GM18519 (cell line): ENCODE measurements at regions not wholly inside any gene's neighbourhood (a gene's known extent, or its start where the extent isn't known, plus 50 kb on each side); places are given as distances from the start of the nearest gene placed in this dataset.
"Not testable (repeated sequence)": the region's sequence is repeated elsewhere in the genome, so short reads cannot be mapped to it uniquely, and the experiment has no call there.

Source experiments
- ATAC-seq: cut with Tn5 transposase; IDR thresholded peaks from one replicate; pipeline ENCODE4 v1.9.1; 2021; ENCODE audit warnings: mild to moderate bottlenecking, moderate library complexity; ENCODE audit not compliant: unreplicated experiment, low FRiP score

DNA sequence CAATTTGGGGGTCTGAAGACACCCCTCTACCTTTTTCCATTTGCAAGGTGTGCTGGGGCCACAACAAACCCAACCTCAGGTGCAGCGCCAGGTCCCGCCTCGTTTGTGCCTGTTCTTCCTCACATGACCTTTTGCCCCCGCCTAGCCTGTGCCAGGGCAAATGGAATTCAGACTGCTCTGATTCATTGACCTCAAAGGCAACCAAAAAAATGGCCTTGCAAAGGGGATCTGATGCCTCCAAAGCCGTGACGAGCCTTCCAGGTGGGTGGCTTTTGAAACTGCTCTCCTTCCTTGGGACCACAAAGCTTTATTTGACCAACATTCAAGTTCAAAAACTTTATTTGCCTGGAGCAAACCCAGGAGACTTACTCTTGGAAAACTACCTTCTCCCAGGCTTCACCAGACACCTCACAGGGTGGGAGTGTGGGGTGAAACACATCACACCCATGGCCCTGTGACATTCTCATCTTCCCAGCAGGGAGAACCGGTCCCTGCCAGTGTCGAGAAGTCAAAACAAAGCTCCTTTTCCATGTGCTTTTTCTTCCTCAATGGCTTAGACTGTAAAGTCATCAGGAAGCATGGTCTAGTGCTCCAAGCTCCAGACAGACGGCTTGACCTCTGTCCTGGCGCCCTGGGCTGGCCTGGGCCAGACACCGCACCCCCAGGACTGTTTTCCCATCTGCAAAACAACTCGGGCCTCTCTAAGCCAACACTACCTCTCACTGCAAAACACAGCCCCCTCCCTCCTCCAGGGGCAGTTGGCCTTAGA is 103.9 kb upstream of the HES1 start:
- ATAC-seq, result no peak

DNA sequence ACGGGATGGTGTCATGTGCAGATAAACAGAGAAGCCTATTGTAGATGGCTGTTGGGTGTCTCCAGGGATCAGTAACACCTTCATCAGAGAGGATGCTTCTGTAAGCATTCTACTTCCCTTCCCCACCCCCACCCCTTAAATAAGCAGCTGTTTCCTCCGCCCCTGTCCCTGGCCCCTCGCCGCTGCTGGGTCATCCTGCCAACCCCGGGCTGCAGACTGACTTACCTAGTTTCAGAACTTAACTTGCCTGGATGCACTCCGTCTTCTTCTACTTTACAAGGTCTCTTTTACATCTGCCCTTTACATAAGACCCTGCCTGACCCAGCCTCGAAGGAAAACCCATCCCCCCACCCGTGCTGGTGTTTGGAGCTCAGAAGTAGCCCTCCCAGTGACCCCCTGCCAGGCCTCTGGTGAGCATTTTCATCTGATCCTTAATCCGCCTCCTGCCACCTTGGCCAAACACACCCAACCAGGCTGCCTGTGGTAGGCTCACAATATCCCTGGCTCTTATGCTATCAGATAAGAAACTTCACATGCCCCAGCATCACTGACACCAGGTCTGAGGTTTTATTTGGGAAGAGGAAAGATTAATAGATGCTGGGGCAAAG is 103.0 kb upstream of the HES1 start:
- ATAC-seq, result no peak

DNA sequence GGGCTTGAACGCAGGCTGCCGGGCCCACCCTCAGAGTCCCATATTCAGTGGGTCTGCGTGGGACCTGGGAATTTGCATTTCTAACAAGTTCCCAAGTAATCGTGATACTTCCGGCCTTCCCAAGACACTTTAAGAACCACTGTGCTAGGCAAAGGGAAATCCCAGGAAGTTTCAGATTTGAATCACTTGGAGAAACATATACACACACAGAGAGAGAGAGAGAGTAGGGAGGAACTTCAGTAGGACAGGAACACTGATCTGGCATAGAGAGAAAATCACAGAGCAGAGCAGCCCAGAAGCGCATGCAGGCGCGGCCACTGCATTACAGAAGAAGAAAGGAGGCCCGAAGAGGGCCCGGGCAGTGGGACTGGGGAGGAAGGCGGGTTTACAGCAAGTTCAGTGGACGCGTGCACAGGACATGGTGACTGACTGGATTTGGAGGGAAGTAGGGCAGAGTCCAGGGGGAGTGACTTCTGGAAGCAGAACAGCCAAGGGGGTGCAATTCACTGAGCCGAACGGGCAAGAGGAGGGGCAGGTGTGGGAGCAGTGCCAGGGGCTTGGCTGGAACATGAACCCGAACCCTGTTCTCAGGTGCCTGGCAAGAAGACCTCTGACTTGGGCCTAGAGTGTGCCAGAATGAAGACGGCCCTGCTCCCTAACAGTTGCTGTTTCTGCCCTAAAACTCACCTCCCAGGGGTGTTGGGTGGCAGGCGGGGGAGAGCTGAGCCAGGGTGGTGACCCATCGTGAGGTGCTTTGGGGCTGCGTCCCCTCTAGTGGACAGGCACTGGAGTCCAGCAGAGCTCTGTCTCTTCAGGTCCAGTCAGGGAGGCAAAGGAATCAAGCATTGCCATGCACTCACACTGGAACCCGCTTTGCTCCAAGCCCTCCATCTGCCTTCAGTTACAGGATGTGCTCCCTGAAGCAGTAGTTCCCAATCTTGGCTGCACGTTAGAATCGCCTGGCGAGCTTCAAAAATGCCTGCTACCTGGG is 101.3 kb upstream of the HES1 start:
- ATAC-seq, result no peak

DNA sequence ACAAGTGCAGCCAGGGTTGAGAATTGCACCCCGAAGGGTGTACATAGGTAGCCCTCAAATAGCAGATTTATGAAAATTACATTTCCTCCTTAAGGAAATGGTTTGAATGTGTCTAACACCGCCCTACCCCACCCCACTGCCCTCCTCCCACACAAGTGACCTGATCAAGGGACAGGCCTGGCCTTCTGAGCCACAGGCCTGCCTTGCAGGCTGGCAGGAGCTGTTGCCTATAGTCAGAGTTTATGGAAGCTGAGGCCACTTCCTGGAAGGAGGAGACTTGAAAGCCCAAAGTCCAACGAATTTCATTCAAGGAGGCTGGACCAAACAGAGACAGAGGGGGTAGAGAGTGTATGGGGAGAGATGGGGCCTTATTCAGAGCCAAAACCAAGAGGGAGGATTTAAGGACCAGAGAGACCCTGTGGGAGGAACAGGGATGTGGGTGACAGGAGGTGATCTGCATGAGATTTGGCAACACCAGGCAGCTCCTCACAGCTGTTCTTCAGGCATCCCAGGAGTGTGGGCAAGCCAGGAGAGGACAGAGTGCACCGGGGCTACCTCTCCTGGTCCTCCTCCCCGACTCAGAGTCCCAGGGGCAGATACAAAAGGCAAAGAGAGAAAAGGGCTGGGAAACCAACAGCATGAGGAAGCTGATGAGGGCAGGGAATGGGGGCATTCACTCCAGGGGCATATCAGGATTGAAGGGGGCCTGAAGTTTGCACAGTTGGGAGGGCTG is 100.4 kb upstream of the HES1 start:
- ATAC-seq, result no peak

DNA sequence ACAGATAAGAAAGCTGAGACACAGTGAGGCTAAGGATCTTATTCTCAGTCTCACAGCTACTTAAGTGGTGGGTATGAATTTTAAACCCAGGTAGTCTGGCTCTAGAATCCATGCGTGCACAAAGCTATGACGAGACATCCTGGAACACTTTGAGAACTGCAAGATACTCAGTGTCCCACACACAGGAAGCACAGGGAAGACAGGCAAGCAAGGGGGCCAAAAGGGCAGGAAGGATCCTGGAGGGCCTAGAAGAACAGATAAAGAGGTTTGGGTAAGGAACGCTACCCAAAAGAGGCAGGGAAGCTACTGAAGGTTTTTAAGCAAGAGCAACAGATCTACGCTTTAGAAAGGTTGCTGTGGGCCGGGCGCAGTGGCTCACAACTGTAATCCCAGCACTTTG is 99.1 kb upstream of the HES1 start:
- no peak for ATAC-seq

DNA sequence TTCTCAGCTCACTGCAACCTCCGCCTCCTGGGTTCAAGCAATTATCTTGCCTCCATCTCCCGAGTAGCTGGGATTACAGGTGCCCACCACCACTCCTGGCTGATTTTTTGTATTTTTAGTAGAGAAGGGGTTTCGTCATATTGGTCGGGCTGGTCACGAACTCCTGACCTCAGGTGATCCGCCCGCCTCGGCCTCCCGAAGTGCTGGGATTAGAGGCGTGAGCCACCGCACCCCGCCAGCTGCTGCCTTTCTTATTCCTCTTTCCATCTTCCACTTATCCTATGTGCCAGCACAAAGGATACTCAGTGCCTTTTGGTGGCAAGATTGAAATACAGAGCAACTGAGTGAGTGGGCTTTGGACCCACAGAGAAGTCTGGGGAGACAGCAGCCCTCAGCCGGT is 97.6 kb upstream of the HES1 start:
- not testable (repeated sequence) for ATAC-seq

DNA sequence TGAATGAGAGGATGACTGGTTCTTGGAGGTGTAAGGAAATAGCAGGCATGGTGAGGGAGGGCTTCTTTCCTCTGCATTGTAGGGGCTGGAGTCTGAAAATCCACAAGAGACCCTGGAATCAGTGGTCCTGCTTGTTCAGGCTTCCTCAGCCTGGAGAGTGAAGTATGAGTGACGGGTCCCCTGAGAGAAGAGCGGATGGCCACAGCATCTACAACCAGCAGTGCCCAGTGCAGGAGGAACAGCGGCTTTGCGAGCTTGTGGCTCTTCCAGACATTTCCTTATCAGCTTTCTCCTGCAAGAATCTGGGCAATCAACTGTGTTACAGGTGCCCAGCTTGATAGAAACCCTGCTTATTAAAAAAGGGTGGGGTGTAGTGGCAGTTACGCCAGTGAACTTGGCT is 97.0 kb upstream of the HES1 start:
- ATAC-seq, result no peak

DNA sequence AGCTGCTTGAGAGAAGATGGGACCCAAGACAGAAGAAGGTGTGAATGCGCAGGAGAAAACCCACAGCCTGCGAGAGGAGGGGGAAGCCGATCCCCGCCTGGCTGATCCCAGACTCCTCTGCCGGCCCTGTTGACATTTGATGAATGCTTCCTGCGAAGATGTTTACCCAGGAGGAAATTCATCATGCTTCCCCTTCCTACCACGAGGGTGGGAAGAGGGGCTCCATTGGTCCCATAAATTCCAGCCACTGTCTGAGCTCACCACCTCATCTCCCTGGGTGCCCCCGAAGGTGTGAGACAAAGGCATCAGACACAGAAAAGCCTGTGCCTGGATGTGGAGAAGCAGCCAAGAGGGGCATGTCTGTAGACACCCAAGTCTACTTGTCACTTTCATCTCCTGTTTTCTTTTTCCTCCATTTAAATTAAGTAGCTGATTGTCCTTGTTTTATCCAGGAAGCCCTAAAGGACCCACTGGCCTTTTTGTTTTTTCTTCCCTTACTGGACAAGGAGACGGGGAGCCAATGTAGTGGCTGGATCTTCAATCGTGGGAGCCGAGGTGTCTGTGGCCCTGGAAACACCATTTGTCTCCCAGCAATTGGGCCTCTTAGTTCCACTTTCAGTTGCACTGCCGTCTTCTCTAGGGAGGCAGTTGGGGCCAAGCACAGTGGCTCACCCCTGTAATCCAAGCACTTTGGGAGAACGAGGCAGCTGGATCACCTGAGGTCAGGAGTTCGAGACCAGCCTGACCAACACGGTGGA is 95.3 kb upstream of the HES1 start:
- no peak for ATAC-seq

DNA sequence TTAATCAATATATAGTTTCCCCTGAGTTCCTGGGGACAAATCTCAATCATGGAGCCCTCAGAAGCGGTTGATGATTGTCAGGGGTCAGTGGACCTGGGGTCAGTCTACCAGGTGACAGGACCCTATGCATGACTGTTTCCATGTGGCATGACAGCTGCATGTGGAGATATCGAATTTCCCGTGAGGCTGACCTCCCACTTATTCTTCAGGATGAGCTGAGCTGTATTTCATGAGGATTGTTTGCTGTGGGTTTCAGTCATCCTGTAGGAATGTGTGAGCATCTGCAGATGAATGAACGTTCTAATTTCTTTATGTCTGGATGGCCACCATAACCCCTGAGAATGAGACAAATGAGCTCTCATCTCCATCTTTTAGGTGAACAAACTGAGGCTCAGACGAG is 93.0 kb upstream of the HES1 start:
- ATAC-seq, result no peak

DNA sequence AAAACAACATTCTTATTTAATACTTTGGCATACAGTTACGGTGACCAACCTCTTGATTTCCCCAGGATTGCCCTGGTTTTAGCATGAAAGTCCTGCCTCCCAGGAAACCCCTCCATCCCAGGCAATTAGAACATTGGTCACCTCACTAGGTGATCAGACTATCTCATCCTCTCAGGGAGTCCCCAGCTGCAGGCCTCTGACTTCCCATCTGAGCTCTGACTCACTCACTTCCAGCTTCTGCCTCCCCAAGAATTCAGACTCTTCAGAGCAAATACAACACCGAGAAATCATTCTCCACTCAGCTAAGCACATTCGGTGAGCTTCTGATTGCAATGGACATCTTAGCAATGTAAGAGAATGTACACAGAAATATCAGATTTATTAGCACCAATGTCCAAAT is 92.4 kb upstream of the HES1 start:
- no peak for ATAC-seq

DNA sequence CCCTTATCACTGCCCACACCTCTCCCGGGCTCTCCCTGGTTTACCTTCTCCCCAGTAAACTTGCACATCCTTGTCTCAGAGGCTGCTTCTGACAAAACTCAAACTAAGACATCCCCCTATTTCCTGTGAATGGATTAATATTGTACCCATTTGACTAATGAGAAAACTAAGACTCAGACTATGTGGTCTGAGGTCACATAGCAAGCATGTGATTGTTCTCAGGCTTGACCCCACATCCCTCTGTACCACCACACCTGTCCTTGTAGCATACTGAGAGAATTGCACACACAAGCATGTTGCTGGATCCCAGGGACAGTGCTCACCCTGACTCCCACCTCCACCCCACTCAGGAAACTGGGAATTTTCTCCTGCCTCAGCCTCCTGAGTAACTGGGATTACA is 90.7 kb upstream of the HES1 start:
- peak; percentile 75 for ATAC-seq

DNA sequence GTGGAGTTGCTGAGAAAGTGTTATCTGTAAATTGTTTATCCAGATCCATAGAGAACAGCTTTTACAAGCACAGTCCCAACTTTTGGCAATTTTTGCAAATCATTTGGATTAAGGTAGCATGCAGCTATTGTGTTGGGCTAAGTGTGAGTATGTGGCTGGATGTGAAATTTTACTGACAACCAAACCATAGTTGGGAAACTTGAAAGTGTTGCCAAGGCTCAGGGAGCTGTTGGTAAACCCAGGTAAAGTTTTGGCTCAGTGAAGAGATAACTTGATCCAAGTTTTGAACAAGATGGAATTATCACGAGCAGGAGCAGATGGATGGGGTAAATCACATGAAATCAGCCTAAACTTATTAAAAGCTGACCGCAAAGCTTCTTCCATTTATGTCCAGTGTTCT is 90.0 kb upstream of the HES1 start:
- ATAC-seq, result no peak

DNA sequence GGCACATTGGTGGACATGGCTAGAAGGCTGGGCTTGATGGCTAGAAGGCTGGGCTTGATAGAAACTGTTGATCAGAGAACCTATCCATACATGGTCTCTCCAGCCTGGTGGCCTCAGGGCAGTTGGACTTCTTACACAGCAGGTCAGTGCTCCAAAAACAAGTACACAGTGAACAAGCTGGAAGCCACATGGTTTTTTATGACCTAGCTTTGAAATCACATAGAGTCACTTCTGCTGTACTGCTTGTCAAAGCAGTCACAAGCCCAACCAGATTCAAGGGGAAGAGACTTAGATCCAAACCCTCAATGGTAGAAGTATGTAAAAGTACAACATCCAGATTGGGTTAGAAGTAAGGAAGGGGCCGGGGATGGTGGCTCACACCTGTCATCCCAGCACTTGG is 89.4 kb upstream of the HES1 start:
- no peak for ATAC-seq

DNA sequence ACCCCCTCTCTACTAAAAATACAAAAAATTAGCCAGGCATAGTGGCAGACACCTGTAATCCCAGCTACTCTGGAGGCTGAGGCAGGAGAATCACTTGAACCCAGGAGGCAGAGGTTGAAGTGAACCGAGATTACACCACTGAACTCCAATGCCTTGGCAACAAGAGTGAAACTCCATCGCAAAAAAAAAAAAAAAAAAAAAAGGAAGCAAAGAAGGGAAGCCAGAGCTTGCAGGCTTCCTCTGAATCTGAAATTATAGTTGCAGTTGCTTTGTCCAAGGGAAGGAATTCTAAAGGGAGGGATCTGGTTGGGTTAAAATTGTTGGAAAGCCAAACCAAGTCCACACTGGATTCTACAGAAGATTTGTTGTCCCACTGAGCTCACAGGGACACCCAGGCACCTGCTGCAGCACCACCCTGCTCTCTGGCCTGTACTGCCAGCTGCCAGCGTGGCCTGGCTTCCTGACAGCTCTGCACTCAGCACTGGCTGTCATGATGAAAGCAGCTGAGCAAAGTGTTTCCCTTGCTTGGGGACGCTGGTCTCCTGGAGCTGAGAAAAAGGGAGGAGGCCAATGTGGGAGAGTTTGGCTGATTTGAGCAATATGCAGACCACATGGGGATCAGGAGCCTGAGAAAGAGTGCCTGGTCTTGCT is 88.8 kb upstream of the HES1 start:
- ATAC-seq, result no peak

DNA sequence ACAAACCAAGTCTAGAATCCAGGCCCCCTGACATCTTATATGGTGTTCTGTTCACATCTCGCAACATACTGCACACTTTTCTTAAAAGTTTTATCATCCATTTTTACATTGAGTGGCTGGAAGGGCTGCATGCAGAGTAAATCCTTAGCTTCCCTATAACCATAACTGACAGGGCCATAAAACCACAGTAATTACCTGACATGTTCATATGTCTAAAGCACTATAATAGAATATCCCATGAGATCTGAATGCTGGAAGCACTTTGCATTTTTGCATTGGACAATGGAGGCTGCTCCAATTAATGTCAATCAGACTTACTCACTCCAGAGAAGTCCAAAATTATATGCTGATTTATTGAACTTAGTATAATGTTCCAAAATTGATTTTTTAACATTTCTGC is 86.6 kb upstream of the HES1 start:
- ATAC-seq, result no peak

DNA sequence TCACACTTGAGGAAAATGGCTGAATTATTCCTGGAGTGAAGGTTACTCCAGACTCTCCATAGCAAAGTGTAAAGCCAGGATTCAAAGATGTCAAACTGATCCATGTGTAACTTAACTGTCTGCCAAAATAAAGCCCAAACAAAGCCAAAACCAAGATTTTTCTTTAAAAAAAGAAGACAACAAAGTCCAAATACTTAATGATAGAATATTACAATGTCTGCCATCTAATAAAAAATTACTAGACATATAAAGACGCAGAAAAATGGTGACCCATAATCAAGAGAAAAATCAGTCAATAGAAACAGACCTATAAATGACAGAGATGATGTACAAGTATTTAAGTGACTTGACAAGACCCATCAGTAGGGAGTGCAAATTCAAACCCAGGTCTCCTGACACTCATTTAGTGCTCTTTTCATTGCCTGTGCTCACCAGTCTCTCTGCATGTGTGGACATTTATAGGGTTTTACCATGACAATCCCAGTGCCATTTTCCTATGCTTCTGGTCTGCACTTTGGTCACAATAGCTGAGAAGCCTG is 85.1 kb upstream of the HES1 start:
- ATAC-seq, result no peak

DNA sequence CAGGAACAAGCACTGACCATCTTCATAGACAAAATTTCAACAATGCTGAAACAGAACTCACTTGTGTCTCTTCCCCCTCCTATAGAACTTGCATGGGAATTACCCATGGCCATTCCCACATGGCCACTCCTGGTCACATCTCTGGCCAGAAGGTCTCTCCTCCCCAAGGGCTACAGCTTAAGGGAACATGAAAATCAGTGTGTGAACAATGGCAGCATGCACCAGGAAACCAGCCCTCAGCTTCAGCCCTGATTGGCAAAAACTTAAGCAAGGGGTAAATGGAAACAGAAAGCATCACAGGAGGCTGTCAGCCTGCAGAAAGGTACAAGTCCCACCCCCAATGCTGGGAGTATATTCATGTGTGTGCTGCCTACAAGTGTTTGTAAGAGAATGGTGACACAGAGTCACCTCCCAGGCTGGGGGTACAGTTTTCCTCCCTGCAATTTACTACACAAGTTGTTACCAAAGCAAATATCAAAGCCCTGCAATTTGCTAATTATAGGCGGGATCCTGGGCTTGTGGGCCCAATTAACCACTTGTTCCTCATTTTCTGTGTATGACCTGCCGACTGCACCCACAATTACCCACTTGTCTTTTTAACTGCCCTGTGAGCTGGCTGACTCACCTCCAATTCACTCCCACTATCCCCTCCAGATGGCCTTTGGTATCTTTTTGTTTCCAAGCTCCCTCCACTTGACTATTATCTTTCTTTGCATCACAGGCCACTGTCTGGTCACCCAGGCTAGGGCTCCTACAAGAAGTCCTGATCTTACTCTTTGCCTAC is 84.4 kb upstream of the HES1 start:
- ATAC-seq, result no peak

DNA sequence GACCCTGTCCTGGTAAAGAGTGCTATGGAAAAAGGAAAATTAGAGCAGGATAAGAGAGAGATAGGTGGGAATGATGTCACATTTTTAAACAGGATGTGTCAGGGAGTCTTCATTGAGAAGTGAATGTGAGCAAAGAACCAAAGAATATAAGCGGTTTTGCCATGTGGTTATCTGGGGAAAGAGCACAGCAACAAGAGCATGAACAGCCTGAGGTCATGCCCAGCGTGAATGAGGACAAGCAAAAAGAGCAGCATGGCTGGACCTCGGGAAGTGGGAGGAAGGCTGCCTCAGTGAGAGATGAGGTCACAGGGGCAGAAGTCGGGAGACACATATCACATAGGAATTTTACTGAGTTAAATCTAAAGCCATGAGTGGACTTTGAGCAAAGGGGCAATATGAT is 82.8 kb upstream of the HES1 start:
- no peak for ATAC-seq
